ENCODE measurements at regions not wholly inside any gene's neighbourhood (a gene's known extent, or its start where the extent isn't known, plus 50 kb on each side); places are given as distances from the start of the nearest gene placed in this dataset.

DNA sequence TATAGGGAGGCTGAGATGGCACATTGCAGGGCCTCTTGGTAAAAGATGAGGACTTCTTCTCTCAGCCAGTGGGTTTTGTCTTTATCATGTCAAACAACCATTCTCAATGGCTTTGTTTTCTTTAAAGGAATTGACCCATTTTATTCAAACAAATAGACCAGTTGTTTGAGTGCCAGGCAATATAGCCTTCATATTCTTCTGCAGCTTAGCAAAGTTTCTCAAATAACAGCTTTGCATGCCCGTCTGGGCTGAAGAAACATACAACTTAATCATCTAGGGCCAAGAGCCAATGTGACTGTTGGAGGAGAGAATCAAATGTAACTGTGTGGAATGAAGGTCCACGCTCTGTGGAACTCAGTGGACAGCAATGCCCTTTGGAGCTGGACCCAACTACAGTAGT lies 57.4 kb upstream of the ADRA1B start:
- no peak for DNase-seq (ENCODE audit: low read depth)
- H3K4me3 ChIP-seq (ENCODE audit: low read length), result no peak overlapping the region
- TF ChIP-seq, protein P1, sequence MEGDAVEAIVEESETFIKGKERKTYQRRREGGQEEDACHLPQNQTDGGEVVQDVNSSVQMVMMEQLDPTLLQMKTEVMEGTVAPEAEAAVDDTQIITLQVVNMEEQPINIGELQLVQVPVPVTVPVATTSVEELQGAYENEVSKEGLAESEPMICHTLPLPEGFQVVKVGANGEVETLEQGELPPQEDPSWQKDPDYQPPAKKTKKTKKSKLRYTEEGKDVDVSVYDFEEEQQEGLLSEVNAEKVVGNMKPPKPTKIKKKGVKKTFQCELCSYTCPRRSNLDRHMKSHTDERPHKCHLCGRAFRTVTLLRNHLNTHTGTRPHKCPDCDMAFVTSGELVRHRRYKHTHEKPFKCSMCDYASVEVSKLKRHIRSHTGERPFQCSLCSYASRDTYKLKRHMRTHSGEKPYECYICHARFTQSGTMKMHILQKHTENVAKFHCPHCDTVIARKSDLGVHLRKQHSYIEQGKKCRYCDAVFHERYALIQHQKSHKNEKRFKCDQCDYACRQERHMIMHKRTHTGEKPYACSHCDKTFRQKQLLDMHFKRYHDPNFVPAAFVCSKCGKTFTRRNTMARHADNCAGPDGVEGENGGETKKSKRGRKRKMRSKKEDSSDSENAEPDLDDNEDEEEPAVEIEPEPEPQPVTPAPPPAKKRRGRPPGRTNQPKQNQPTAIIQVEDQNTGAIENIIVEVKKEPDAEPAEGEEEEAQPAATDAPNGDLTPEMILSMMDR (conservative IDR thresholded peaks at IDR 0.05; ENCODE audit: low read length), result no peak

DNA sequence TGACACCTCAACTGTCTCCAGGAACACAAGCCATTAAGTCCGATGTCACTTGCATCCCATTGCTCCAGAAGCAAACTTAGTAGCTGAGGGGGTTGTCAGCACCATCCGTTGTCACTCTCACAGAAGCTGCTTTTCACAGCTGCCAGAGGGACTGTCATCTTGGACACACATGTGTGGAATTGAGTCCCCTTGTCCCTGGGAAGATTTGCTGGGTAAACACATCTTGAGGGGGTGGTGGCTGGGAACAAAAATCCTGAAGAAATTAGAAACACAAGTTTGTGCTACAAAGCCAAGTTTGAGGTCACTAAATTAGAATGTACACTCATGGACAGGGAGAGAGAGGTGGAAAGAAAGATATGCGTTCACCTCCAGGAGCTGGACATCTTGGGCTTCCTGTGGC lies 55.2 kb upstream of the ADRA1B start:
- peak; percentile 59 for DNase-seq (ENCODE audit: low read depth)
- no peak overlapping the region for H3K4me3 ChIP-seq (ENCODE audit: low read length)
- TF ChIP-seq, protein P1 (conservative IDR thresholded peaks at IDR 0.05; ENCODE audit: low read length), result no peak

DNA sequence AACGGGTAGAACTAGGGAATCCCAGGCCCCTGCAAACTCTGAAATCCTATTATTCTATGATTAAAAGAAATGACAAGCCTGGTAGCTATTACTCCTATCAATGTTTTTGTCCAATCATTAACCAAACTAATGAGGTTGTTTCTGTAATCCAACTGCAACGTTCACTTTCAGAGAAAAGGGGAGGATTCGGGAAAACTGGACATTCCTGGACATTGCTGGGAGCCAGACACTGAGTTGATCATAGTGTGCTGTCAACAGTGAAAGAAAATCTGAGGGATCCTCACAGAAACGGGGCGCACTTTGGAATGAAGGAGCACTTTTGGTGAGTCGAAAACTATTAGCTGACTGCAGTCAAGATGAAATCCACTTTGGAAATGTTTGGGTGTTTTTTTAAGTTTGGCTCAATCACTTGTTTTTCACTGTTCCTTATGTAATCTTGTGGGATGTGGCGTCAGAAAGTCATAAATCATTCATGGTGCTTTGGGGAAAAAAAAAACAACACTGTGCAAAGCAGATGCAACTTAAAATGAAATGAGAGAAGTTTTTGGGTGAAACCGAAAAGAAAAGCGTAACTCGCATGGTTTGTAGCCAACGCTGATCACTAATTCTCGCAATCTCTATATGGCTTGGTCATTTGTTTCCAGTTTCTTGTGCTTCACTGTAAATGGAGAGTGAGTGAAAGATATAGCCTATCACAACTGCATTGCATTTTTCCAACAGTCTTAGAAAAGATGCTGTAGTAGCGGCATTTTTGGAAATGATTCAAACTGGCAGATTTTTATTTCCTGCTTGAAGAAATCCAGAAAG lies 51.2 kb upstream of the ADRA1B start:
- peak; percentile 88 for DNase-seq (ENCODE audit: low read depth)
- peak overlapping the region; percentile 32 for H3K4me3 ChIP-seq (ENCODE audit: low read length)
- TF ChIP-seq, protein P1 (conservative IDR thresholded peaks at IDR 0.05; ENCODE audit: low read length), result no peak

GRCh38 chr5:159866093-159866492 lies 50.2 kb upstream of the ADRA1B start:
- no peak for DNase-seq (ENCODE audit: low read depth)
- no peak overlapping the region for H3K4me3 ChIP-seq (ENCODE audit: low read length)
- TF ChIP-seq, protein P1 (conservative IDR thresholded peaks at IDR 0.05; ENCODE audit: low read length), result no peak

Data from AG10803 (cell line).